ENCODE measurements at regions not wholly inside any gene's neighbourhood (a gene's known extent, or its start where the extent isn't known, plus 50 kb on each side); places are given as distances from the start of the nearest gene placed in this dataset.

DNA sequence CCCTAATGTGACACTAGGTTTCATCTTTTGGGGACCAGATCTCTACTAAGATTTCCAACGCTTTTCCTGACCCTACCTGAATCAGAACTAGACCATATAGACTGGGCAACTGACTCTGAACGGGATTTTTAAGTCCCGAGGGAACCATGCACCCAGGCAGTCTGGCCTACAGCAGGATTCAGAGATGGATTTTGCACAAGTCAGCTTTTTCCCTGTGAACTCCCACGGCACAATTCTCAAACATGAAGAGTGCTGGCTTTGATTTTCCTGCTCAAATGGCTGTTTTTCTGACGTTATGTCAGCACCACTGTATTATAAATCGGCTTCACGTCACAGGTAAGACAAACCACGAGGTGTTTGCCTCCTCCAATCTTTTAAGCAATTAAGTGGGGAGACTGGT, 409.1 kb downstream of the TCERG1L start:
- DNase-seq (ENCODE audit: low read depth) = no peak

- DNase-seq (ENCODE audit: low read depth) = no peak
Observed at GRCh38 chr10:130902929-130903328, 408.6 kb downstream of the TCERG1L start.

DNA sequence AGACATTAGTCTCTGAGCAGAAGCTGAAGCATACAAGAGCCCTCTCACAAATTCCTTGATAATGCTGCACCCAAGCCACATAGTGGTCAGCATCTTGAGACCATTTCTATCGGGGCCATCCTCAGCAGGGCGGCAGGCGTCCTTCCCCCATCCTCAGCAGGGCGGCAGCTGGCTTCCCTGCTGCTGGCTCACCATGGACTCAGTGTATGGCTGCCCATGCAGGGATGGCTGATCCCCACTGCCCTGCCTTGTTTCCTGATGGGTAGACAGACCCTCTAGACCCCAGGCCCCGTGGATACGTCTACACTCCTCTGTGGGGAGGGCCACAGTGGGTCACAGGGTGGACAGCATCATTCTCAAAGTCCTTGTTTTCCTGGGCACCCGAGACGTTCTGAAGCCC, 406.8 kb downstream of the TCERG1L start:
- DNase-seq (ENCODE audit: low read depth) = no peak

- DNase-seq (ENCODE audit: low read depth) = no peak
Observed at GRCh38 chr10:130905386-130905785, 406.1 kb downstream of the TCERG1L start.

DNA sequence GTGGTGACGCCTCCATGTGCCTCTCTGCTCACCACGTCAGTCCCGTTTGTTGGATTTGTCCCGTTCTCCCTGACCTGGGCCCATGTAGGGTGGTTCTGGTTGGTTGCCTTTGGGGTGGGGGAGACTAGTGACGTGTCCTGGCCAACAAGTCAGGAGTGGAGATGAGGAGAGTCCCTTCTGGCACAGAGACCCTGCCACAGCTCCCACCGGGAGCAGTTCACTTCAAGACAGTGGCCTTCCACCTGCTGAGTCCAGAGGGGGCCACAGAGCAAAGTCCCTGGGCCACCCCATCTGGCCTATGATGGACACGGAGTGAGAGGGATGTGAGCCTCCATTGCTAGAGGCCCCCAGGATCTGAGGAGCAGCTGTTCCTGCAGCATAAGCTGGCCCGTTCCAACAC, 405.6 kb downstream of the TCERG1L start:
- DNase-seq (ENCODE audit: low read depth) = no peak

DNA sequence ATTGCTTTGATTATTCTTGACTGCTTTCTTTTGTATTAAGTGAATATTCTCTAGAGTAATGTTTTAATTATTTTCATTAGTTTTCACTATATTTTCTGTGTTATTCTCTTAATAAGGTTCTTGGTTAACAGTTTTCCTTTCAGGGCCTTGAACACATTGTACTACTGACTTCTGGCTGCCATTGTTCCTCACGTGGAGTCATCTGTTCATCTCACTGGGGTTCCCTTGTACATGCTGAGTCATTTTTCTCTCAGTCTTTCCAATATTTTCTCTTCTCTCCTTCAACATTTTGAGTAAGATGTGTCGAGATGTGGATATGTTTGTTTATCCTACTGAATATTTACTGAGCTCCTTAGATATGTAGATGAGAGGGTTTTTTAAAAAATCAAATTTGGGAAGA, 400.7 kb downstream of the TCERG1L start:
- DNase-seq (ENCODE audit: low read depth) = no peak

- no peak for DNase-seq (ENCODE audit: low read depth)
Observed at GRCh38 chr10:130913844-130914243, 397.7 kb downstream of the TCERG1L start.

- no peak for DNase-seq (ENCODE audit: low read depth)
Observed at GRCh38 chr10:130914367-130914766, 397.2 kb downstream of the TCERG1L start.

- no peak for DNase-seq (ENCODE audit: low read depth)
Observed at GRCh38 chr10:130915065-130915464, 396.5 kb downstream of the TCERG1L start.

GRCh38 chr10:130921461-130921860, 390.1 kb downstream of the TCERG1L start:
- no peak for DNase-seq (ENCODE audit: low read depth)

DNA sequence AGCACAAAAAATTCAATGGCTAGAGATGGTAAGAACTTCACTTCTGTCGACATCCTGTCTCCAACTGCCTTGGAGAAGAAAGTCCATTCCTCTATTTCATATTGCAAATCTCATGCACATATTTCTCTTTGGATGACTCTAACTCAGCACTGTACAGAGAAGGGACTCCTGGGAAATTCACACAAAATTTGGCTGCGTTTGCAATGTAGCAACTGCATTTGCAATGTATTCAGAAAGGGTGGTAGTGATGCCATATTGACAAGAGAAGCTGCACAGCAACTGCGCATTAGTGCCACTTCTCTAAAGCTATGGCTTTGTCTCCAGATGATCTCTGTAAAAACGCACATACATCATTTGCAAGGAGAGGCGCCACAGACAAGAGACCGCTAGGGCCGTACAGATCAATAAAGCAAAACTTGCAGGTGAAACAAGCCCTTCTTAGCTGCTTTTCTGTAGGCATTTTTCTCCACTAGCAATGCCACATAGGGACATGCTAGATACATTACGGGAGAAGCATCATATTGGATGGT, 389.5 kb downstream of the TCERG1L start:
- DNase-seq (ENCODE audit: low read depth) = no peak

DNA sequence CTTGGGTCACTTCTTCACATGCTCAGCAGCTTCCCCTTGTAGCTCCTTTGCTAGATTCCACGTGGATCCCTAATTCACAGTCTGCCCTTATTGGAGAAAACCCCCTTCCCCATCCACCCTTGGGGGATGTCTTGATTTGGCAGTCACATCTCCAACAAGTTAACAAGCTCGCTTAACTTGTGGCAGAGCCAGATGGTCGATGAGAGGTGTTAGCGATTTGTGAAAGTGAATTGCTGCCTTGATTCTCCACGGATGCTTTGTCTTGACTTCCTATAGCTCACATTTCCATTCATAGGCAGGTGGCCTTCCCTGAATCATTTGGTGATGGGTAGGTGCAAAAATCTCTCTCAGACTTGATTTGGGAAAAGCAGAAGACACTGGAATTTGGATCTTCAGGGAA, 387.9 kb downstream of the TCERG1L start:
- no peak for DNase-seq (ENCODE audit: low read depth)

GRCh38 chr10:130924138-130924819, 387.2 kb downstream of the TCERG1L start:
- DNase-seq (ENCODE audit: low read depth) = no peak

GRCh38 chr10:130926442-130926841, 385.1 kb downstream of the TCERG1L start:
- DNase-seq (ENCODE audit: low read depth) = no peak

DNA sequence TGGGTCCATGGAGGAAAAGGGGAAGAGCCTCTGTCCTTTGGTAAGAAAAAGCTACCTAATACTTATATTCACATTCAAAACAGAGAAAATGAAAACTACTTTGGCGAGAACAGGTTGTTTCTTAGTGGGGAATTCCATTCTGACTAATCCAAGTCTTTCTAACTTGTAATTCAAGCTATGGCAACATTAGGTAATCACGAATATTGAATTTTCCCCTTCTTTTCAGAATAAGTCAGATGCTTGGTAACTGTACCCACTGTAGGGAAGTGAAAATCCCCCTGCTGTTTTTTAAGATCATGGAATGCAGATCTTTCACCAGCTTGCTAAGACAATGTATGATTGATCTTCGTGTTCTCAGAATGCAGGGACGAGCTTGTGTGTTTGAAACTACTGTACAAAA, 384.4 kb downstream of the TCERG1L start:
- DNase-seq (ENCODE audit: low read depth) = no peak

- DNase-seq (ENCODE audit: low read depth) = no peak
Observed at GRCh38 chr10:130928306-130928705, 383.2 kb downstream of the TCERG1L start.

GRCh38 chr10:130929422-130930325, 381.8 kb downstream of the TCERG1L start:
- no peak for DNase-seq (ENCODE audit: low read depth)

DNA sequence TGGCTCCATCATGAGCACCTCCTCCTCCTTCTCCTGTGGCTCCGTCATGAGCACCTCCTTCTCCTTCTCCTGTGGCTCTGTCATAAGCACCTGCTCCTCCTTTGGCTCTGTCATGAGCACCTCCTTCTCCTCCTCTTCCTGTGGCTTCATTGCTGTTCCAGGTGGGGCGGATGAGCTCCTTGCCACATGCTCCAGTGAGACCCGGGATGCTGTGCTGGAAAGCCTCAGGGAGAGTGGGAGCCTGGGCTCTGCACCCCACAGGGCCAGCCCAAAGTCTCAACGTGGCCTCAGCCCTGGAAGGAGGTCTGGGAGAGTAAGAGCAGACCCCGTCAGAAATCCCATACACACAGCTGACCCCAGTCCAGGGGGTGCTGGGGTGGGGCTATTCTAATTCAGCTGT, 380.7 kb downstream of the TCERG1L start:
- DNase-seq (ENCODE audit: low read depth) = no peak

GRCh38 chr10:130931256-130931655, 380.3 kb downstream of the TCERG1L start:
- DNase-seq (ENCODE audit: low read depth) = no peak

DNA sequence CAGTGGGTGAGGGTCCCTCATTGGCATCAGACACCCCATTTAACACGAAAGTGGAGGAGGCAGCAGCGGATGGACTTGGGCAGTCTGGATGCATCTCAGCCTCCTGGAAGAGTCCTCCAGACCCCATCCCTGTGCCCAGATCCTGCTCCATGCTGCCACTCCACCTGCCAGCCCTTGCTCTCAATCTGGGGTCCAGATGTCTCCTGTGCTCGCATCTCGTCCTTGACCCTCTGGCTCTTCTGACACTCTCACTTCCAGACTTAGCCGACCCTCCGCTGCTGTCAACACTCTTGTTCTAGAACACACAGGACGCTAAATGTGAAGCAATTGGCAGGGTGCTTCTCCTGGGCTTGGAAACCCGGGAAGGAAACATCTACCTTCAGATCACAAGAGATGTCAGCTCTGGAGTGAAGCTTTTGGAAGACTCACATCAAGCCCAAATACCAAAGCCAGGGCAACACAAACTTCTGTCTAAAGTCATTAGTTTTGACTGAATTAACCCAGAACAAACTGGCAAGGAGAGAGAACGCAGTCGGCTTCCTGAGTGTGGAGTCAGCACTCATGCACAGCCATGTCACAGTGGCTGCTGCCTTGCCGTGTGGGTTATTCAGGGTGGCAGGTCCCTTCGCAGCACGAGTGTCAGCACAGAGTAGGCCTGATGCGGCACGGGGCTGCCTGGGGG, 379.1 kb downstream of the TCERG1L start:
- DNase-seq (ENCODE audit: low read depth) = no peak

- no peak for DNase-seq (ENCODE audit: low read depth)
Observed at GRCh38 chr10:130933008-130933390, 378.5 kb downstream of the TCERG1L start.

Data from renal cortical epithelial cell (primary cell).